ENCODE measurements at regions not wholly inside any gene's neighbourhood (a gene's known extent, or its start where the extent isn't known, plus 50 kb on each side); places are given as distances from the start of the nearest gene placed in this dataset.

- no peaks in the 10 kb centered on the region for H3K27me3 ChIP-seq
- DNase-seq (no peak), FAIRE-seq (no peak), ATAC-seq (no peak)
- H3K4me1 ChIP-seq = no peaks in the 10 kb centered on the region
- intact Hi-C loops (cut with DNase I) = no loop called here
- TF ChIP-seq CTCF (IDR thresholded peaks at IDR 0.05) = no peak
- no peaks in the 10 kb centered on the region for H3K36me3 ChIP-seq
- WGBS, 2 donors = 56 to 66% methylated on average over 4 of the region's 4 CpGs
- no peak overlapping the region for H3K27ac ChIP-seq
- H3K4me3 ChIP-seq = no peak overlapping the region
- H3K9me3 ChIP-seq = no peaks in the 10 kb centered on the region
Observed at GRCh38 chr14:65972346-65972870, 513.8 kb upstream of the CCDC196 start.

GRCh38 chr14:65972891-65973290 lies 513.3 kb upstream of the CCDC196 start:
- ATAC-seq = no peak
- Histone ChIP-seq H3K9me3 (no peaks in the 10 kb centered on the region), H3K4me1 (no peaks in the 10 kb centered on the region), H3K27me3 (no peaks in the 10 kb centered on the region), H3K4me3 (no peak overlapping the region), H3K27ac (no peak overlapping the region), H3K36me3 (no peaks in the 10 kb centered on the region)
- no peak for FAIRE-seq
- intact Hi-C loops (cut with DNase I) = no loop called here
- no peak for TF ChIP-seq CTCF (IDR thresholded peaks at IDR 0.05)
- WGBS, 2 donors = 72 to 82% methylated on average over 3 of the region's 3 CpGs
- no peak for DNase-seq

- H3K36me3 ChIP-seq = no peaks in the 10 kb centered on the region
- DNase-seq = no peak
- intact Hi-C loops (cut with DNase I) = no loop called here
- H3K27ac ChIP-seq = no peak overlapping the region
- WGBS, 2 donors = 38 to 45% methylated on average over 3 of the region's 3 CpGs
- ATAC-seq = no peak
- H3K27me3 ChIP-seq = no peaks in the 10 kb centered on the region
- no peak for FAIRE-seq
- no peaks in the 10 kb centered on the region for H3K4me1 ChIP-seq
- TF ChIP-seq CTCF (IDR thresholded peaks at IDR 0.05) = no peak
- H3K4me3 ChIP-seq = no peak overlapping the region
- H3K9me3 ChIP-seq = no peaks in the 10 kb centered on the region
Observed at GRCh38 chr14:65975865-65976264, 510.3 kb upstream of the CCDC196 start.

GRCh38 chr14:65976761-65977404 lies 509.3 kb upstream of the CCDC196 start:
- no peaks in the 10 kb centered on the region for H3K4me1 ChIP-seq
- H3K4me3 ChIP-seq = no peak overlapping the region
- TF ChIP-seq CTCF (IDR thresholded peaks at IDR 0.05) = no peak
- intact Hi-C loops (cut with DNase I) = no loop called here
- WGBS, 2 donors = 74 to 81% methylated on average over 6 of the region's 6 CpGs
- no peak for DNase-seq
- no peak overlapping the region for H3K27ac ChIP-seq
- no peaks in the 10 kb centered on the region for H3K27me3 ChIP-seq
- no peak for FAIRE-seq
- H3K36me3 ChIP-seq = no peaks in the 10 kb centered on the region
- ATAC-seq = no peak
- no peaks in the 10 kb centered on the region for H3K9me3 ChIP-seq

GRCh38 chr14:65981192-65981843 lies 504.9 kb upstream of the CCDC196 start:
- TF ChIP-seq CTCF (IDR thresholded peaks at IDR 0.05) = no peak
- Histone ChIP-seq H3K27me3 (no peaks in the 10 kb centered on the region), H3K36me3 (no peaks in the 10 kb centered on the region), H3K4me3 (no peak overlapping the region), H3K27ac (no peak overlapping the region), H3K9me3 (no peaks in the 10 kb centered on the region), H3K4me1 (no peaks in the 10 kb centered on the region)
- intact Hi-C loops (cut with DNase I) = no loop called here
- ATAC-seq (no peak), FAIRE-seq (no peak), DNase-seq (no peak)
- WGBS, 2 donors = 60 to 70% methylated on average over 6 of the region's 6 CpGs

Data from pancreas (tissue), 10 donors.